ENCODE measurements at regions not wholly inside any gene's neighbourhood (a gene's known extent, or its start where the extent isn't known, plus 50 kb on each side); places are given as distances from the start of the nearest gene placed in this dataset.

- no peak for TF ChIP-seq ARNT (IDR thresholded peaks at IDR 0.05)
- TF ChIP-seq BHLHE40 (IDR thresholded peaks at IDR 0.05; ENCODE audit: borderline replicate concordance), result no peak
- no peak for TF ChIP-seq SP1 (IDR thresholded peaks at IDR 0.05)
- no peak for TF ChIP-seq FOXK2 (IDR thresholded peaks at IDR 0.05)
- no peak for TF ChIP-seq FOXM1 (IDR thresholded peaks at IDR 0.05; ENCODE audit: borderline replicate concordance)
- no peak for TF ChIP-seq TARDBP (IDR thresholded peaks at IDR 0.05)
- TF ChIP-seq SUZ12 (IDR thresholded peaks at IDR 0.05), result no peak
- no peak for TF ChIP-seq ZNF384 (IDR thresholded peaks at IDR 0.05)
- TF ChIP-seq FOXA1 (IDR thresholded peaks at IDR 0.05), result no peak
- TF ChIP-seq NFRKB (IDR thresholded peaks at IDR 0.05), result no peak
Observed at GRCh38 chr5:39631958-39632357, 207.2 kb upstream of the DAB2 start.
